Breast epithelium (tissue), 4 donors: ENCODE measurements at regions not wholly inside any gene's neighbourhood (a gene's known extent, or its start where the extent isn't known, plus 50 kb on each side); places are given as distances from the start of the nearest gene placed in this dataset.

ENCODE experiments used
- DNase-seq, 2 donors: peaks; one replicate each; pipeline ENCODE4 v3.0.0-alpha.2; 2019; ENCODE audit warnings: low spot score in 2 of 2
- H3K27ac ChIP-seq, 2 donors: fragments of 200-600 bp; sonication (generic) in 1 of 2; one replicate each; pipeline ENCODE4 v1.5.1; 2016 to 2019; ENCODE audit warnings: mild to moderate bottlenecking in 1 of 2
- H3K27me3 ChIP-seq, 2 donors: fragments of 200-600 bp; sonication (generic) in 1 of 2; one replicate each; pipeline versions ENCODE4 v1.5.1 to v1.6.0; 2017 to 2019; ENCODE audit warnings: control low read depth in 1 of 2, mild to moderate bottlenecking in 1 of 2
- H3K36me3 ChIP-seq: fragments of 200-600 bp; one replicate; pipeline ENCODE4 v1.5.1; 2019
- H3K4me1 ChIP-seq, 2 donors: fragments of 200-600 bp; sonication (generic); one replicate each; pipeline ENCODE4 v1.5.1; 2016 to 2019; ENCODE audit warnings: control low read depth in 1 of 2
- H3K4me3 ChIP-seq, 3 donors: fragments of 200-600 bp; sonication (generic); 1 replicate in 2 of 3; 2 replicates in 1 of 3; pipeline ENCODE4 v1.5.1; 2016 to 2019; ENCODE audit warnings: mild to moderate bottlenecking in 3 of 3, moderate library complexity in 2 of 3
- H3K9me3 ChIP-seq, 2 donors: fragments of 200-600 bp; sonication (generic) in 1 of 2; one replicate each; pipeline ENCODE4 v1.5.1; 2016 to 2019; ENCODE audit warnings: control low read depth in 1 of 2
- CTCF ChIP-seq, 3 donors: fragments of 450-650 bp; IDR thresholded peaks; one replicate each; pipeline ENCODE4 v1.5.1; 2016 to 2017; ENCODE audit warnings: antibody characterized with exemption in 3 of 3, mild to moderate bottlenecking in 3 of 3, moderate library complexity in 3 of 3
- POLR2A ChIP-seq: fragments of 450-650 bp; IDR thresholded peaks from one replicate; pipeline ENCODE4 v1.6.1; 2016; ENCODE audit warnings: antibody characterized with exemption, mild to moderate bottlenecking, moderate library complexity
- POLR2AphosphoS5 ChIP-seq, 3 donors: sonication (generic); formaldehyde crosslinking; IDR thresholded peaks; one replicate each; pipeline ENCODE4 v1.6.1; 2017; ENCODE audit warnings: antibody characterized with exemption in 3 of 3
- intact Hi-C: fragments of 100-400 bp; cut with DNase I; formaldehyde crosslinking; loops from one replicate; pipeline ENCODE4 v1.15.1; 2023; ENCODE audit warnings: low total_unique reads

DNA sequence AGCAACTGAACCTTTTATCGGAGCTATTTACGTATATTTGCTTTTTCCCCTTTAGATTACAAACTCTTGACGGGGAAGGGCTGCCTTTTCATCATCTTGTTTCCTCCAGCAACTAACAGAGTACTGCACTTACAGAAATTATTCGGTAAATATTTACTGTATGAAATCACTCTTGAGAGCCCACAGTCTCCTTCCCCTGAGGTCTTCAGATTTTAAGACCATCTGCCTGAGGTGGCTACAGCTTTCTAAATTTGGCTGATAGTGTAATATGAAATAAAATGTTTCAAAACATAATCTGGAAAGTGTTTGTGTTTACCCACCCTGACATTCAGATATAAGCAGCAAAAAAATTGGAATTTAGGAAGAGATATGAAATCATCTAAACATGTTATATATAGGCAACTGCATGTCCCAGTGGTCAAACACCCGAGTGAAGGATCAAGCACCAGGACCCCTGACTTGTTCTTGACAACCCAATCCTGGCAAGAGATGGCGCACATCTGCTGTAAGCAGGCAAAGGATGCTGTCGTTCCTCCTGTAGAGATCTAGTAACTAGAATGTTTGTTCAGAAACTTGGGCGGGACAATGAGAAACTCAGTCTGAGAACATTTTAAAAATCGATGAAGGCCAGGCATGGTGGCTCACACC is 60.9 kb downstream of the SIPA1L2 start:
- Histone ChIP-seq H3K27ac (no peak overlapping the region), H3K27me3 (no peaks in the 10 kb centered on the region), H3K4me1 (no peaks in the 10 kb centered on the region), H3K9me3 (no peaks in the 10 kb centered on the region), H3K36me3 (no peaks in the 10 kb centered on the region), H3K4me3 (no peak overlapping the region)
- intact Hi-C loops, result no loop called here
- TF ChIP-seq POLR2AphosphoS5 (IDR thresholded peaks at IDR 0.05) (no peak), CTCF (IDR thresholded peaks at IDR 0.05) (no peak), POLR2A (no peak)
- DNase-seq, result no peak

- Histone ChIP-seq H3K4me1 (no peaks in the 10 kb centered on the region), H3K27me3 (no peaks in the 10 kb centered on the region), H3K27ac (no peak overlapping the region), H3K36me3 (no peaks in the 10 kb centered on the region), H3K4me3 (no peak overlapping the region), H3K9me3 (no peaks in the 10 kb centered on the region)
- intact Hi-C loops, result no loop called here
- TF ChIP-seq CTCF (IDR thresholded peaks at IDR 0.05) (no peak), POLR2A (no peak), POLR2AphosphoS5 (IDR thresholded peaks at IDR 0.05) (no peak)
- DNase-seq, result no peak
Measured at GRCh38 chr1:232568331-232568852, 61.5 kb downstream of the SIPA1L2 start.

- no peaks in the 10 kb centered on the region for H3K4me1 ChIP-seq
- TF ChIP-seq POLR2AphosphoS5 (IDR thresholded peaks at IDR 0.05) (no peak), POLR2A (no peak), CTCF (IDR thresholded peaks at IDR 0.05) (no peak)
- no peaks in the 10 kb centered on the region for H3K9me3 ChIP-seq
Measured at GRCh38 chr1:232566093-232566492, 63.8 kb downstream of the SIPA1L2 start.

GRCh38 chr1:232562855-232563510 is 67.0 kb downstream of the SIPA1L2 start:
- Histone ChIP-seq H3K36me3 (no peaks in the 10 kb centered on the region), H3K4me1 (peaks cover 0 to 4% of the 10 kb centered on the region in 2 donors), H3K4me3 (no peak overlapping the region), H3K9me3 (no peaks in the 10 kb centered on the region), H3K27me3 (no peaks in the 10 kb centered on the region), H3K27ac (no peak overlapping the region)
- intact Hi-C loops, result no loop called here
- TF ChIP-seq CTCF (IDR thresholded peaks at IDR 0.05), result no peak
- TF ChIP-seq POLR2AphosphoS5 (IDR thresholded peaks at IDR 0.05), result no peak
- no peak for TF ChIP-seq POLR2A
- no peak for DNase-seq

More at GRCh38 chr1:232566093-232566492, 63.8 kb downstream of the SIPA1L2 start:
- H3K27me3 ChIP-seq, result no peaks in the 10 kb centered on the region
- no peak overlapping the region for H3K27ac ChIP-seq
- H3K4me3 ChIP-seq, result no peak overlapping the region
- no peaks in the 10 kb centered on the region for H3K36me3 ChIP-seq
- no peak for DNase-seq
- intact Hi-C loops, result no loop called here

DNA sequence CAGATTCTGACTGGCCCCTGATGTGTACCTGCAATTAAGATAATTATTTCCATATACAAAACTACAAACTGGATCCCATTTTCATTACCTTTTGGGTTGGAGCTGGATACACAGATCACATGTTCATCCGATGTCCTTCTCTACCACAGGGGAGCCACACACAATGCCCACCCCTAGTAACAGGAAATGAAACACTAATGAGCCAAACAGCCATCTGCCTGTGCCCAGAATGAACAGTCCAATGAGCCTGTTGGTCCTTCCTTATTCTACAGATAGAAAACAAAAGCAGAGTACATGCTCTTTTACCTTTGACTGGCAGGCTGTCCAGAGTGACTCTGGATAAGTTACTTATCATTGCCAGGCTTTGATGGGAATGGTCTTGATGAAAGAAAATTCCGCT is 68.6 kb downstream of the SIPA1L2 start:
- no peak for DNase-seq
- H3K9me3 ChIP-seq, result no peaks in the 10 kb centered on the region
- H3K4me3 ChIP-seq, result no peak overlapping the region
- no peak overlapping the region for H3K27ac ChIP-seq
- no peaks in the 10 kb centered on the region for H3K36me3 ChIP-seq
- H3K4me1 ChIP-seq, result peaks cover 0 to 4% of the 10 kb centered on the region in 2 donors
- intact Hi-C loops, result no loop called here
- no peaks in the 10 kb centered on the region for H3K27me3 ChIP-seq
- TF ChIP-seq POLR2A, result no peak
